WI38 (cell line): ENCODE measurements at regions not wholly inside any gene's neighbourhood (a gene's known extent, or its start where the extent isn't known, plus 50 kb on each side); places are given as distances from the start of the nearest gene placed in this dataset.

Experiments
- H3K4me3 ChIP-seq: 2 replicates; pipeline ENCODE4 v1.5.1; 2011; ENCODE audit warnings: low read depth, mild to moderate bottlenecking, control low read depth, low read length
- TF ChIP-seq, protein P1 (sequence below): IDR thresholded peaks from 2 replicates; pipeline ENCODE4 v1.5.1; 2012; ENCODE audit warnings: low read depth, mild to moderate bottlenecking, control low read depth, low read length

DNA sequence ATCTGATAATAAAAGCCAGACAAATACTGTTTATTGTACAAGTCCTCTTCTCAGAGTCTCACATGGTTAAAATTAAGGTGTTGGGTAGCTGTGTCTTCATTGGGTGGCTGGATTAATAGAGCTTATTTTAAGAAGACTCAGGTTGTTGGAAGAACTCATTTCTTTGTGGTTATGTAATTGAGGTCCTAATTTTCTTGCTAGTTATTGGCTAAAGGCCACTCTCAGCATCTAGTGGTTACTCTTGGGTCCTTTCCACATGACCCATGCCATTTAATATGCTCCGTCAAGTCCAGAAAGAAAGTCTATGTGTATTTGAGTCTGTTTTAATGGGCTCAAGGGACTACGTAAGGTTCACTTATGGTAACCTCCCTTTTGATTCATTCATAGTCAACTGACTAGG lies 1668.6 kb upstream of the AGA start:
- TF ChIP-seq, protein P1, sequence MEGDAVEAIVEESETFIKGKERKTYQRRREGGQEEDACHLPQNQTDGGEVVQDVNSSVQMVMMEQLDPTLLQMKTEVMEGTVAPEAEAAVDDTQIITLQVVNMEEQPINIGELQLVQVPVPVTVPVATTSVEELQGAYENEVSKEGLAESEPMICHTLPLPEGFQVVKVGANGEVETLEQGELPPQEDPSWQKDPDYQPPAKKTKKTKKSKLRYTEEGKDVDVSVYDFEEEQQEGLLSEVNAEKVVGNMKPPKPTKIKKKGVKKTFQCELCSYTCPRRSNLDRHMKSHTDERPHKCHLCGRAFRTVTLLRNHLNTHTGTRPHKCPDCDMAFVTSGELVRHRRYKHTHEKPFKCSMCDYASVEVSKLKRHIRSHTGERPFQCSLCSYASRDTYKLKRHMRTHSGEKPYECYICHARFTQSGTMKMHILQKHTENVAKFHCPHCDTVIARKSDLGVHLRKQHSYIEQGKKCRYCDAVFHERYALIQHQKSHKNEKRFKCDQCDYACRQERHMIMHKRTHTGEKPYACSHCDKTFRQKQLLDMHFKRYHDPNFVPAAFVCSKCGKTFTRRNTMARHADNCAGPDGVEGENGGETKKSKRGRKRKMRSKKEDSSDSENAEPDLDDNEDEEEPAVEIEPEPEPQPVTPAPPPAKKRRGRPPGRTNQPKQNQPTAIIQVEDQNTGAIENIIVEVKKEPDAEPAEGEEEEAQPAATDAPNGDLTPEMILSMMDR = no peak
- no peak overlapping the region for H3K4me3 ChIP-seq

DNA sequence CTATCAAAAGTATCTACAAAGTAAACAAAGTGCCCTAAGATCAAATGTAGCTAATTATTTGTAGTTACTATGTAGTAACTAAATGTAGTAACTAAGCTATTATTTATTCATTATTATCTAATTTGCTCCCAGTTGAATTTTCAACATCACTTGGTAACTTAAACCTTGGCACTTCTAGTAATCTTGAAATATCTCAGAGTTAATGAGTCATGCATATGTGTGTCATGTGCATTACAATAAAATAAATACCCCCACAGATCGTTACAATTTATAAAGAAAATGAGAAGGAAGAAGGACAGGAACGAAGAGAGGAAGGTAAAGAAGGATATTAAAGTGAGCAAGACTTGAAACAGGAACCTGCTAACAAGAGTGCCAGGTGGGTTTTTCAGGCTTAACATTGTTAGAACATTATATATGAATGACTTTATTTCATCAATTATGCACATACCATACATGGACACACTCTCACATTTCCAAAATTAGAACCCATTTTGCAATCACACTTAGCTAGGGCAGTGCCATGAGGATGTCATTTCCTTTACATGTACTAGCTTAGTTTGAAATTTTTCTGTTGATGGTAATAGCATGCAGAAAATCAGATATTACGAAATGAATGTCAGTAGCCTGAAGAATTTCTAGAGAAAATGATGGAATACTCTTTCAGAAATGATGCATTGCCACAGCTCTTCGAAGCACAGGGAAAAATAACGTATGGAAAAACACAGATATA lies 1670.4 kb upstream of the AGA start:
- TF ChIP-seq, protein P1 = no peak
- no peak overlapping the region for H3K4me3 ChIP-seq

DNA sequence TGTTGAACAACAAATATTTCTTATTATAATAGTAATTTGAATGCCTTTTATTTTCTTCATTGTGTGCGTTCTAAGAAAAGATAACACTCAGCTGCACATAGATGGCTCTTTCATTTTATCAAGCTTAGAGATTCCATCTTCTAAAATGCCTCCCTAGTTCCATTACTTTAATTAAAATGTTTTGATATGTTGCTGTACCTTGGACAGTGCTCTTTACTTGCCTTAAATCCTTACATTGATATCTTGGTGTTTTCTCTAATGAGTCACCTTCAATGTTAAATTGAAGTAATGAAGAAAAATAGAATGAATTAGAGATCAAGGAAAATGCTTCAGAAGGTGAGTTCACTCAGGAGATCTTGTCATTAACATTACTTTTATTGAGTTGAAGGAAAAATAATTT lies 1672.4 kb upstream of the AGA start:
- H3K4me3 ChIP-seq = no peak overlapping the region
- TF ChIP-seq, protein P1 = no peak

- no peak overlapping the region for H3K4me3 ChIP-seq
- TF ChIP-seq, protein P1 = no peak
Measured at GRCh38 chr4:179116011-179116410, 1673.8 kb upstream of the AGA start.

DNA sequence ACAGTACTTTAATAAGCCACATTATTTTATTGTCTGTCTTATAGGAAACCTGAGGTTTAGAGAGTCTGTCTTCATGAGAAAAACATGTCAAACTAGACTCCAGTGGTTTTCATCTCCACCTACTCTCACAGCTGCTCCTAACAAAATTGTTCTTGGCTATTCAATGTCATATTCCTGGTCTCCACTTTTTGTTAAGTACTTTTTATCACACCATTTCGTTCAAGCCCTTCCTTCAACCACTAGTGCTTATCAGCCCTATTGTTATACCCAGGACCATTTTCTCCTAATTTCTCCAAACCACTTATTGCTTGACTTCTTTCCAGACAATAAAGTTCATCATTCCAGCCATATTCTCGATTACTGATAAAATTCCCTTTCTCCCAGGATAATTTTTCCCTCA lies 1674.3 kb upstream of the AGA start:
- no peak overlapping the region for H3K4me3 ChIP-seq
- TF ChIP-seq, protein P1 = no peak

GRCh38 chr4:179123084-179123483 lies 1680.8 kb upstream of the AGA start:
- TF ChIP-seq, protein P1 = no peak
- no peak overlapping the region for H3K4me3 ChIP-seq

DNA sequence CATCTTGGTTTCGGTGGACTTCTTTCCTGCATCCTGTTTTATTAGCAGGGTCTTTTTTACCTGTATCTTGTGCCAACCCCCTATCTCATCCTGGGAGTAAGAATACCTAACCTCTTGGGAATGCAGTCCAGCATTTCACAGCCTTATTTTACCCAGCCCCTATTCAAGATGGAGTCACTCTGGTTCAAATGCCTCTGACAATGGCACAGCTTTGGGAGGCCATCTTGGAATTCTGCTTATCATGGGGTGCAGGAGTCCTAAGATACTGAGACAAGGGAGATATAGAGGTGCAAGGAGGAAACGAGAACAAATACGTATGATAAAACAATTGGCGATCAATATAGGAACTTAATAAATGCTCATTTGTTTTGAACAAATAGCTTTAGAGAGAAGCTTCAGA lies 1682.2 kb upstream of the AGA start:
- no peak overlapping the region for H3K4me3 ChIP-seq
- TF ChIP-seq, protein P1 = no peak
